ENCODE measurements at regions not wholly inside any gene's neighbourhood (a gene's known extent, or its start where the extent isn't known, plus 50 kb on each side); places are given as distances from the start of the nearest gene placed in this dataset.

DNA sequence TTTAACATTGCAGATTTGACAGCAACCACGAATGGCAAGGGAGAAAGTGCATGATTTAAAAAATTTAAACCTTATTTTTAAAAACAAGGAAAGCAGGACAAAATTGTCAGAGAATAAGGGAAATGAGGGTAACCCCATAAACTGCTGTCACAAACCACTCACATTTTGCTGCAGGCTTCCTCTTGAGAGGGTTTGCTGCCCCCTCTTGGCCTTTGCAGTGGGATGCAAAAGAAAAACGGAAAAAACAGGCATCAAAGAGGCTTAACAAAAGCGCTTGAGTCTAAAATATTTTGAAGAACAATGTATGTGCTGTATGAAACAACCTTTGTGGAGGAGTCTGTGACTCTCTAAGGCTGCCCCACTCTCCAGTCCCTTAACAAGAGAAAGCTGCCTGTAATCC lies 91.6 kb downstream of the TMX3 start:
- DNase-seq (no peak), ATAC-seq (replicated peaks) (peak; percentile 42 to 57)
- H3K27ac Mint-ChIP-seq, result no peak overlapping the region
- H3K36me3 Mint-ChIP-seq, result no peaks in the 10 kb centered on the region
- no peaks in the 10 kb centered on the region for H3K9me3 Mint-ChIP-seq
- H3K27me3 Mint-ChIP-seq, result no peaks in the 10 kb centered on the region
- no peak overlapping the region for H3K4me3 Mint-ChIP-seq
- no peaks in the 10 kb centered on the region for H3K4me1 Mint-ChIP-seq

DNA sequence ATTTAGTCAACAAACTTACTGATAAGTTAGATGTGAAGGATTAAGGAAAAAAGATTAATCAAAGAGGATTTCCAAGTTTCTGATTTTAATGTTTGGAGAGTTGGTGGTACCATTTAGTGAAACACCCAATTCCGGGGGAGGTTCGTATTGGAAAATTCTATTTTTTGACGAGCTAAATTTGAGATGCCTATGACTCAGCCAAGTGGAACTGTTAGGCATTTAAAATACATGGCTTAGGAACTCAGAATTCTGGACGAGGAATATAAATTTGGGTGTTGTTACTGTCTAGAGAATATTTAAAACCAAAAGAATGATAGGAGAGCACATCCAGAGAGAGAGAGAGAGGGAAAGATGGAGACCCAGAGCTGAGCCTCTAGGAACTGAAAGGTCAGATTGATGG lies 103.6 kb downstream of the TMX3 start:
- no peak overlapping the region for H3K27ac Mint-ChIP-seq
- H3K36me3 Mint-ChIP-seq, result no peaks in the 10 kb centered on the region
- H3K4me1 Mint-ChIP-seq, result no peaks in the 10 kb centered on the region
- no peak overlapping the region for H3K4me3 Mint-ChIP-seq
- H3K27me3 Mint-ChIP-seq, result peaks cover 0 to 6% of the 10 kb centered on the region in 2 donors
- H3K9me3 Mint-ChIP-seq, result peaks cover 0 to 1% of the 10 kb centered on the region in 2 donors
- ATAC-seq (replicated peaks) (no peak), DNase-seq (no peak)

DNA sequence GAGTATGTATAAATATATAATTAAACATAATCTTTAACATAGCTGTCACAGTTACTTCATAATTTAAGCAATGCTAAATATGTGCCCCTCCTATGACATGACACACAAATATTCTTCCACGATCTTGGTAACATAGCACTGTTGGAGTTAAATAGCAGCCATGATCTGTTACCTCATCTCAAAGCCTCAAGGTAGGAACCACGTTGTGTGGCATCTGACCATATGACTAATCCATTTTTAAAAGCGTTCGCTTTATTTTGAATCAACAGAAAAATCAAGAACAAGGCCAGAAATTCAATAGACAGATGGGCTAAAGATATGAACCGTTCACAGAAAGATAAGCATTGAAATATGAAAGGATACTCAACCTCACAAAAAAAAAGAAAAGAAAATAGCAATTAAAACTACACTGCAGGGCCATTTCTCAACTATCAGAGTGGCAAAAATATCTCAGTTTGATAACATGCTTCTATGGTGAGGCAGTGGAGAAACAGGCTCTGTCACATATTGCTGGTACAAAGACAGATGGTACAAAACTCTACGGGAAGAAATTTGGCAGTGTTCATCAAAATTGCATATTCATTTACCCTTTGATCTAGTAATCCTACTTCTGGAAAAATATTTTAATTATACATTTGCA lies 105.9 kb downstream of the TMX3 start:
- no peak overlapping the region for H3K27ac Mint-ChIP-seq
- no peak for ATAC-seq (replicated peaks)

DNA sequence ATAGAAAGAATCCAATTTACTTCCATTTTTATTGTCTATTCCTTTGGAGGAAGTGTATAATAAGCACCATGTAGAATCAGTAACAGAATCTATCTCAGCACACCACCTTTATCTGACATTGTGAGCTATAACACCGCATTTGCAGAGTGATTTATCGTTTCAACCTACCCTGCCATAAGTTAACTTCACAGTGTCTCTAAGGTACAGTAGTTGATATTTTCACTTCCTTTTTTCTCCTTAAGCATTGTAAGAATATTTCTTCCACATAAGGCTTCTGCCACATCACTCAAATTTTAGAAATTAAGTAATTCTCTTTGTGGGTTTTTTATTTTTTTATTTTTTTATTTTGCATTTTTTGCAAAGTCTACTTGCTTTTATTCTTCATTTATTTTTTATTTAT lies 107.1 kb downstream of the TMX3 start:
- no peaks in the 10 kb centered on the region for H3K36me3 Mint-ChIP-seq
- peaks cover 0 to 1% of the 10 kb centered on the region in 2 donors for H3K9me3 Mint-ChIP-seq
- H3K4me1 Mint-ChIP-seq, result no peaks in the 10 kb centered on the region
- no peak overlapping the region for H3K27ac Mint-ChIP-seq
- no peak overlapping the region for H3K4me3 Mint-ChIP-seq
- ATAC-seq (replicated peaks) (no peak), DNase-seq (no peak)
- H3K27me3 Mint-ChIP-seq, result no peaks in the 10 kb centered on the region

More for the DNA sequence above, 105.9 kb downstream of the TMX3 start:
- H3K27me3 Mint-ChIP-seq, result no peaks in the 10 kb centered on the region
- no peak for DNase-seq
- H3K9me3 Mint-ChIP-seq, result peaks cover 0 to 1% of the 10 kb centered on the region in 2 donors
- no peak overlapping the region for H3K4me3 Mint-ChIP-seq
- no peaks in the 10 kb centered on the region for H3K36me3 Mint-ChIP-seq
- H3K4me1 Mint-ChIP-seq, result no peaks in the 10 kb centered on the region

DNA sequence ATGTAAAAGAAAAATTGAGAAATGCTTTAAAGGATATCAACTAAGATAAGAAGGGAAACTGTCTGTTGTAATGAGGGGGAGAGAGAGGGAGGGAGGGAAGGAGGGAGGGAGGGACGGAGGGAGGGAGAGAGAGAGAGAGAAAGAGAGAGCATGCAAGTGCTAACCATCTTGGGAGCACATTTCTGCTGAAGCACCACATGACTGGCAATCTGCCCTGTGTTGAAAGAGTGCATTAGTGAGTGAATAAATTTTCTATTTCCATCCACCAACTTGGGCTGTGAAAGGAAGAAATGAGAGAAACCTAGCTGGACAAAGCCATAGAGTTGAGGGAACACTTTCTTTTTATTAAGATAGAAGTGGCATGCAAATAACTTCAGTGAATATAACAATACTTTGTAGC lies 110.7 kb downstream of the TMX3 start:
- DNase-seq (no peak), ATAC-seq (replicated peaks) (no peak)
- Mint-ChIP-seq H3K9me3 (no peaks in the 10 kb centered on the region), H3K27ac (no peak overlapping the region), H3K4me1 (no peaks in the 10 kb centered on the region), H3K36me3 (no peaks in the 10 kb centered on the region), H3K4me3 (no peak overlapping the region), H3K27me3 (no peaks in the 10 kb centered on the region)

DNA sequence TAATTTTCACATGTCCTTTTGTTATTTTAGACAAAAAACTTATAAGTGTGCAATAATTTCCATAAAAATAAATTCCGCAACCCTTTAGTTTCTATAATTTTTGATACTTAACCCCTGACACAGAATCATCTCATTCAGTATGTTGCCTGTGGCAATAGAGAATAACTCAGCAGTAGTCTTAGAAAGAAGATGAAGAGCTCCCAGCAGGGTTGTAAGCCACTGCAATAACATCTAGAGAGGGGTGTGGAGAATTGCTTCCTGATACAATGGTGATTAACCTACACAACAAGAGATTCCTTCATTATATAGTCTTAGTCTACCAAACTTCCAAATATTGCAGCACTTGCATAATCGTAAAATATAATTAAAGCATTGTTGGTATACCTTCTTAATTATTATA lies 118.9 kb downstream of the TMX3 start:
- Mint-ChIP-seq H3K36me3 (no peaks in the 10 kb centered on the region), H3K27ac (no peak overlapping the region), H3K9me3 (no peaks in the 10 kb centered on the region), H3K4me1 (no peaks in the 10 kb centered on the region), H3K4me3 (no peak overlapping the region), H3K27me3 (no peaks in the 10 kb centered on the region)
- ATAC-seq (replicated peaks), result no peak
- DNase-seq, result no peak

DNA sequence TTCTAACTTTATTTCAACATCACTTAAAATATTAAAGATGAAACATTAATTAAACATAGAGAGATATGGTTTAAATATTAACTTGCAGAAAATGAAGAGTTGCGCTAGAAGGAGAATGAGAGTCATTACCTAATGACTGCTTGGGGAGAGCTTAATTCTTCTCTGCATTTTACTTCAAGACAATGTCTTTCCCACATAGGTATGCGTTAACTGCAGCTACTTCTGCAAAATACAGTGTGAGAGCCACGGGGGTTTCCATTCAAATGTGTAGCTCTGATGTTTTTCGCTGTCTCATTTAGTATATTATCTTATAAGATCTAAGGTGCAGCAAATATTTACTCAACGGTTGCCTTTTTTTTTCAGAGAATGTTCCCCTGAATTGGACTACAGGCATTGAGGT lies 126.7 kb downstream of the TMX3 start:
- H3K9me3 Mint-ChIP-seq, result no peaks in the 10 kb centered on the region
- ATAC-seq (replicated peaks) (no peak), DNase-seq (no peak)
- H3K36me3 Mint-ChIP-seq, result no peaks in the 10 kb centered on the region
- H3K4me3 Mint-ChIP-seq, result no peak overlapping the region
- no peak overlapping the region for H3K27ac Mint-ChIP-seq
- H3K27me3 Mint-ChIP-seq, result no peaks in the 10 kb centered on the region
- H3K4me1 Mint-ChIP-seq, result no peaks in the 10 kb centered on the region

DNA sequence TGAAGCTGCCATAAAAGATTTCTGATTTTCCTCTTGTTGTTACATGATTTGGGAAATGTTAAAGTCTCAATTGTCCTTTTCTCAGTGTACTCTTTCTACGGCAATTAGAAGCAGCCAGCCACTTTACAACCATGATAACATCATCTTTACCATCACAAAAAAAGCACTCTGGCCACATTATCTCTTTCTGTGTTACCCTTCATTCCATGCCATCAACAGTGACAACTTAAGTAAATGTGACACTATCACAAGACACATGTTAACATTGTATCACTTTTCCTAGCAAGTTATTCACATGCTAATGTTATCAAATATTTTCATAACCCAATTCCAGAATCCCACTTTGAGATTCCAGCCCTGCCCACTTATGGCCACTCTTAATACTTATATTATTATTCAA lies 131.2 kb downstream of the TMX3 start:
- no peak overlapping the region for H3K4me3 Mint-ChIP-seq
- ATAC-seq (replicated peaks) (no peak), DNase-seq (no peak)
- no peaks in the 10 kb centered on the region for H3K9me3 Mint-ChIP-seq
- H3K27me3 Mint-ChIP-seq, result no peaks in the 10 kb centered on the region
- H3K4me1 Mint-ChIP-seq, result no peaks in the 10 kb centered on the region
- no peaks in the 10 kb centered on the region for H3K36me3 Mint-ChIP-seq
- H3K27ac Mint-ChIP-seq, result no peak overlapping the region

DNA sequence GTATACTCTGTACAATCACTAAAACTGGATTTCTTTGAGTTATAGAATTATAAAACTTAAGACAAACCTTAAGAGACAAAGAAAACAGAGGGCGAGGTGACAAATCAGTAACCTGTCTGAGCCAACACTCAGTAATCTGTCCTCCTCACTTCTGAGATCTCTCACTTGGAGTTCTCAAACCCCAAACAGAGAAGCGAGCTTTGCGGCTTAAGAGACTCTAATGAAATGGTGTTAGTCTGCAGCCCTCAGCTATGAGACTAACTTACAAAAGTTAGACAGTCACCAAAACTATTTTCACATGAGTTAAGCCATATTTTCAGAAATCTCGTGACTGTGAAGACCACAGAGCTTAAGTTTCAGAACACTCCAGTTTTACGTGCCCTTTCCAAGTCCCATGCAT lies 140.6 kb downstream of the TMX3 start:
- ATAC-seq (replicated peaks) (no peak), DNase-seq (no peak)
- no peak overlapping the region for H3K27ac Mint-ChIP-seq
- no peaks in the 10 kb centered on the region for H3K36me3 Mint-ChIP-seq
- no peaks in the 10 kb centered on the region for H3K4me1 Mint-ChIP-seq
- H3K9me3 Mint-ChIP-seq, result peaks cover 2 to 12% of the 10 kb centered on the region in 2 donors
- H3K4me3 Mint-ChIP-seq, result no peak overlapping the region
- no peaks in the 10 kb centered on the region for H3K27me3 Mint-ChIP-seq

DNA sequence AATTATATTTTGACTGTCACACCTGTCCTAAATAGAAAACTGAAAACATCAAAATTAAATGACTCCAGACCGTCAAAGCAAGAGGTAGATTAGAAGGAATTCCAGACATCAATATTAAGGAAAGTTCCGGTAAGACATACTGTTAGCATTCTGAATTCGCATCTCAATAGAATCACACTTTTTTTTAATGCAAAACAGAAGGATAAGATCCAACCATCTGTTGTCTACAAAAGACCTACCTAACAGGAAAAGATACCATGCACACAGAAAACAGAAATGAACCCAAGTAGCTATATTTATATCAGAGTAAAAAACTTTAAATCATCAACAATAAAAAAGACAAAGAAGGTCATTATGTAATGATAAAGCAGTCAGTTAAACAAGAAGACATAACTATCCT lies 145.0 kb downstream of the TMX3 start:
- H3K4me3 Mint-ChIP-seq, result no peak overlapping the region
- H3K27ac Mint-ChIP-seq, result no peak overlapping the region
- no peak for ATAC-seq (replicated peaks)
- H3K4me1 Mint-ChIP-seq, result no peaks in the 10 kb centered on the region
- no peaks in the 10 kb centered on the region for H3K36me3 Mint-ChIP-seq
- peaks cover 0 to 3% of the 10 kb centered on the region in 2 donors for H3K27me3 Mint-ChIP-seq
- H3K9me3 Mint-ChIP-seq, result peaks cover 2 to 12% of the 10 kb centered on the region in 2 donors
- no peak for DNase-seq

DNA sequence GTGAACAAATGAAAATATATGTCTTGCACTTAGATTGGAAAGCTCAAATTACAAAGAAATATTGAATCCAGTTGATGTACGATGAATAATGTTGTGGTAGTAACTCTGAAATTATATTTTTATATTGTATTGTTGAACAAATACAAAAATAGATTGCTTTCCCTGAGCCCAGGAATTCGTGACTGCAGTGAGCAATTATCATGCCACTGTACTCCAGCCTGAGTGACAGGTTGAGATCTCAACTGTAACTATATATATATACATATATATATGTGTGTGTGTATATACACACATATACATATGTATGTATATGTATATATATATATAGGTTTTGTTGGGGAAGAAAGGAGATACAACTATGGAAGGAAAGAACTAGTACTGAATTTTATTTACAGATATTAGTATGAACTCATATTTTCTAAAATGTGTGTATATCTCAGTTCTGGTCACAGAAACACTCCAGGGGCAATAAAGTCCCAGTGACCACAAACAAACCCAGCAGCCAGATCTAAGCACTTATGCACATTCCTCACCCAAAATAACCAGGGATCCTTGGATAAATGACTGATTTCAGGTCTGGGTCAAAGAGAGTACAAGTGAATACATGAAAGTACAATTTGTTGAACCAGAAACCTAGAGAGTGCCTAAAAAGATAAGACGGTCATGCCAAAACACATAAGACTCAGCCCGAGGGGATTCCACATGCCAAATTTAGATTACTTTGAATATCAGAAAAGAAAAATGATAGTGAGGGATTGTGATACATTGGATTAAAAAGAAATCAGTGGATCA lies 146.3 kb downstream of the TMX3 start:
- DNase-seq (no peak), ATAC-seq (replicated peaks) (no peak)
- Mint-ChIP-seq H3K27ac (no peak overlapping the region), H3K9me3 (peaks cover 2 to 10% of the 10 kb centered on the region in 2 donors), H3K4me1 (no peaks in the 10 kb centered on the region), H3K27me3 (peaks cover 0 to 3% of the 10 kb centered on the region in 2 donors), H3K36me3 (no peaks in the 10 kb centered on the region), H3K4me3 (no peak overlapping the region)

DNA sequence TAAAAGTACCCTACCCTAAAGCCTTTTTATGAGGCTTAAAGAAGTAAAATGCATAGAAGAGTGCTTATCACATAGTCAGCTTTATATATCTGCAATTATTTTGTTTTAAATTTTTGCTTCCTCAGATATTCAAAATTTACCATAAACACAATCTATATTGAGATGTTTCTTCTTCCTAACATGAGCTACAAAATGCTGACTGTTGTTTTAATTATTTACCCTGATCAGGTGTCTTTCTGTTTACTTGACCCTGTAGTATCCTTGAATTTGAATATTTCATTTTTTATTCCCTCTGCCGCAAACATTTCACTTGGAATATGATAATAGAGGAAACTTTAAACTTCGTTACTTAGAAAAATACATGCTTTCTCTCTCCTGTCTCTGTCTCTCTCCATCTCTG lies 147.9 kb downstream of the TMX3 start:
- ATAC-seq (replicated peaks) (no peak), DNase-seq (no peak)
- H3K27me3 Mint-ChIP-seq, result peaks cover 0 to 3% of the 10 kb centered on the region in 2 donors
- H3K27ac Mint-ChIP-seq, result no peak overlapping the region
- H3K4me1 Mint-ChIP-seq, result no peaks in the 10 kb centered on the region
- H3K9me3 Mint-ChIP-seq, result peaks cover 3 to 11% of the 10 kb centered on the region in 2 donors
- H3K36me3 Mint-ChIP-seq, result no peaks in the 10 kb centered on the region
- H3K4me3 Mint-ChIP-seq, result no peak overlapping the region

DNA sequence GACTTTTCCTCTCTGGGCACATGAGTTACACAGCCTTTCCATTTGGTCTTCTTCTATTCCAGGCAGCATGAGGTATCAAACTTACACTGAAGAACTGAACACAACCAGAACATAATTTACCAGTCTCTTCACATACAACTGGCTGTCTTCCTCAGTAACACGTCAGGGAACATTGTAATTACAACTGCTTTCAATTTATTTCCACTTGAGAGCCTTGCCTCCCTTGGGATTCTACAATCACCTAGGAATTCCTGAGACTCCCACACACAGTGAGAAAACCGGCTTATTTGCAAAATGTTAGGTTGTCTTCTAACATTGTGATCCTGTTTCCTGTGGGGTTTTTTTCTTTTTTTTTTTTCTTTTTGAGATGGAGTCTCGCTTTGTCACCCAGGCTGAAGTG lies 149.9 kb downstream of the TMX3 start:
- H3K4me1 Mint-ChIP-seq, result no peaks in the 10 kb centered on the region
- no peak overlapping the region for H3K4me3 Mint-ChIP-seq
- H3K27me3 Mint-ChIP-seq, result peaks cover 0 to 3% of the 10 kb centered on the region in 2 donors
- no peak for DNase-seq
- H3K9me3 Mint-ChIP-seq, result peaks cover 2 to 5% of the 10 kb centered on the region in 2 donors
- H3K27ac Mint-ChIP-seq, result no peak overlapping the region
- no peak for ATAC-seq (replicated peaks)
- H3K36me3 Mint-ChIP-seq, result no peaks in the 10 kb centered on the region

DNA sequence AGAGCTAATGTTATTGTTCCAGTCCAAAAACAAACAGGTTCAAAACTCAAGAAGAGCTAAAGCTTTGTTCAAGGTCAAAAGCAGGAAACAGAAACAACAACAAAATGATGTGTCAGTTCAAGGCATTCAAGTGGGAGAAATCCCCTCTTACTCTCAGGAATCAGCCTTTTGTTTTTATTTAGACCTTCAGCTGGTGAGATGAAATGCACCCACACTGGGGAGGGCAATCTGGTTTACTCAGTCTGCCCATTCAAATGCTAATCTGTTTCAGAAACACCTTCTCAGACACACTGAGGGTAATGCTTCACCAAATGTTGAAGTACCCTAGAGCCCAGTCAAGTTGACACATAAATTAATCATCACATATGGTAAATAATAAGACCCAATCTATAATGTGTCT lies 150.6 kb downstream of the TMX3 start:
- Mint-ChIP-seq H3K36me3 (no peaks in the 10 kb centered on the region), H3K27ac (no peak overlapping the region), H3K4me1 (no peaks in the 10 kb centered on the region), H3K27me3 (peaks cover 0 to 3% of the 10 kb centered on the region in 2 donors), H3K4me3 (no peak overlapping the region), H3K9me3 (peaks cover 2 to 5% of the 10 kb centered on the region in 2 donors)
- DNase-seq (no peak), ATAC-seq (replicated peaks) (no peak)

DNA sequence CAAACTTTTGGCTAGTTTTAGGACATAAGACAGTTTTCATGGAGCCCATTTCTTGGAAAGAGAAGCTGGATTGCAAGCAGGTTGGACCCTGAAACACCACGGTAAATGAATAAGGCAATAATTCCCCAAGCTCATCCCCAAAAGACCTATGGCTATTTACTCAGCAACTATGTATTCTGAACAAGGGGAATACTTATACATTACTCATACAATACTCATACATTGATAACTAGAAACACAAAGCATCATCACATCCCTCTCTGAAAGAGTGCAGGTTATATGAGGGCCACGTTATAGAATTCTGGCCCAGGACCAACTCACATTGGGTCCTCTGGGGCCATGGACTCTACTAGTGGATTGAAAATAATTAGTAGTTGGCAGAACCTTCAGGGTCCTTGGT lies 154.8 kb downstream of the TMX3 start:
- H3K27ac Mint-ChIP-seq, result no peak overlapping the region
- no peak overlapping the region for H3K4me3 Mint-ChIP-seq
- peaks cover 2 to 5% of the 10 kb centered on the region in 2 donors for H3K9me3 Mint-ChIP-seq
- DNase-seq, result no peak
- H3K27me3 Mint-ChIP-seq, result no peaks in the 10 kb centered on the region
- H3K36me3 Mint-ChIP-seq, result no peaks in the 10 kb centered on the region
- H3K4me1 Mint-ChIP-seq, result no peaks in the 10 kb centered on the region
- no peak for ATAC-seq (replicated peaks)
